Neutrophil (primary cell): ENCODE measurements at regions not wholly inside any gene's neighbourhood (a gene's known extent, or its start where the extent isn't known, plus 50 kb on each side); places are given as distances from the start of the nearest gene placed in this dataset.

Source experiments
- H3K27ac ChIP-seq: fragments of 200-600 bp; sonication (generic); 2 replicates; pipeline ENCODE4 v1.5.1; 2016; ENCODE audit warnings: mild to moderate bottlenecking, moderate library complexity
- H3K27me3 ChIP-seq: fragments of 200-600 bp; sonication (generic); 2 replicates; pipeline ENCODE4 v1.6.0; 2016; ENCODE audit warnings: mild to moderate bottlenecking
- H3K36me3 ChIP-seq: fragments of 200-600 bp; sonication (generic); 2 replicates; pipeline ENCODE4 v1.5.1; 2017
- H3K4me1 ChIP-seq, 2 experiments: fragments of 200-600 bp in 1 of 2; sonication (generic) in 1 of 2; 1 replicate in 1 of 2; 2 replicates in 1 of 2; pipeline versions ENCODE4 v1.5.1 to v1.6.1; 2013 to 2016; ENCODE audit warnings: low read depth in 1 of 2, low read length in 1 of 2, mild to moderate bottlenecking in 1 of 2, moderate library complexity in 1 of 2; ENCODE audit not compliant: control insufficient read depth in 1 of 2, insufficient read depth in 1 of 2
- H3K4me3 ChIP-seq, 2 experiments: fragments of 200-600 bp in 1 of 2; sonication (generic) in 1 of 2; 1 replicate in 1 of 2; 2 replicates in 1 of 2; pipeline ENCODE4 v1.5.1; 2013 to 2016; ENCODE audit warnings: low read depth in 1 of 2, low read length in 1 of 2, mild to moderate bottlenecking in 1 of 2, moderate library complexity in 1 of 2
- H3K9me3 ChIP-seq: fragments of 200-600 bp; sonication (generic); 2 replicates; pipeline ENCODE4 v1.5.1; 2016
- CTCF ChIP-seq: fragments of 200-600 bp; sonication (generic); IDR thresholded peaks from 2 replicates; pipeline ENCODE4 v1.5.1; 2016; ENCODE audit warnings: antibody characterized with exemption

- no peak for TF ChIP-seq CTCF
- no peak overlapping the region for H3K4me3 ChIP-seq
- no peaks in the 10 kb centered on the region for H3K36me3 ChIP-seq
- H3K9me3 ChIP-seq, result no peaks in the 10 kb centered on the region
- H3K4me1 ChIP-seq, result no peaks in the 10 kb centered on the region
- H3K27me3 ChIP-seq, result no peaks in the 10 kb centered on the region
- no peak overlapping the region for H3K27ac ChIP-seq
Measured at GRCh38 chr3:135864060-135864459, 101.5 kb upstream of the PPP2R3A start.

- no peak for TF ChIP-seq CTCF
- H3K36me3 ChIP-seq, result no peaks in the 10 kb centered on the region
Measured at GRCh38 chr3:135865085-135865484, 100.4 kb upstream of the PPP2R3A start.

GRCh38 chr3:135865553-135865952, 100.0 kb upstream of the PPP2R3A start:
- no peaks in the 10 kb centered on the region for H3K36me3 ChIP-seq
- no peaks in the 10 kb centered on the region for H3K4me1 ChIP-seq
- no peaks in the 10 kb centered on the region for H3K9me3 ChIP-seq
- H3K27me3 ChIP-seq, result no peaks in the 10 kb centered on the region
- H3K27ac ChIP-seq, result no peak overlapping the region
- H3K4me3 ChIP-seq, result no peak overlapping the region
- TF ChIP-seq CTCF, result no peak

More at GRCh38 chr3:135865085-135865484, 100.4 kb upstream of the PPP2R3A start:
- Histone ChIP-seq H3K4me1 (no peaks in the 10 kb centered on the region), H3K4me3 (no peak overlapping the region), H3K9me3 (no peaks in the 10 kb centered on the region), H3K27me3 (no peaks in the 10 kb centered on the region), H3K27ac (no peak overlapping the region)

GRCh38 chr3:135867911-135868310, 97.6 kb upstream of the PPP2R3A start:
- Histone ChIP-seq H3K9me3 (no peaks in the 10 kb centered on the region), H3K36me3 (no peaks in the 10 kb centered on the region), H3K4me3 (no peak overlapping the region), H3K27ac (no peak overlapping the region), H3K4me1 (no peaks in the 10 kb centered on the region), H3K27me3 (no peaks in the 10 kb centered on the region)
- TF ChIP-seq CTCF, result no peak

- no peak for TF ChIP-seq CTCF
- H3K27me3 ChIP-seq, result no peaks in the 10 kb centered on the region
- no peaks in the 10 kb centered on the region for H3K4me1 ChIP-seq
- H3K4me3 ChIP-seq, result no peak overlapping the region
- H3K9me3 ChIP-seq, result no peaks in the 10 kb centered on the region
- no peak overlapping the region for H3K27ac ChIP-seq
- H3K36me3 ChIP-seq, result no peaks in the 10 kb centered on the region
Measured at GRCh38 chr3:135868801-135869200, 96.7 kb upstream of the PPP2R3A start.
